C4-2B (cell line): ENCODE measurements at regions not wholly inside any gene's neighbourhood (a gene's known extent, or its start where the extent isn't known, plus 50 kb on each side); places are given as distances from the start of the nearest gene placed in this dataset.
"Not testable (repeated sequence)": the region's sequence is repeated elsewhere in the genome, so short reads cannot be mapped to it uniquely, and the experiment has no call there.

Experiments used
- H3K27ac ChIP-seq: fragments of 450-650 bp; 2 replicates; pipeline ENCODE4 v1.5.1; 2017
- CTCF ChIP-seq: fragments of 450-650 bp; conservative IDR thresholded peaks from 2 replicates; pipeline ENCODE4 v1.5.1; 2017; ENCODE audit warnings: mild to moderate bottlenecking
- ZFX ChIP-seq: fragments of 450-650 bp; IDR thresholded peaks from 2 replicates; pipeline ENCODE4 v1.6.1; 2017

DNA sequence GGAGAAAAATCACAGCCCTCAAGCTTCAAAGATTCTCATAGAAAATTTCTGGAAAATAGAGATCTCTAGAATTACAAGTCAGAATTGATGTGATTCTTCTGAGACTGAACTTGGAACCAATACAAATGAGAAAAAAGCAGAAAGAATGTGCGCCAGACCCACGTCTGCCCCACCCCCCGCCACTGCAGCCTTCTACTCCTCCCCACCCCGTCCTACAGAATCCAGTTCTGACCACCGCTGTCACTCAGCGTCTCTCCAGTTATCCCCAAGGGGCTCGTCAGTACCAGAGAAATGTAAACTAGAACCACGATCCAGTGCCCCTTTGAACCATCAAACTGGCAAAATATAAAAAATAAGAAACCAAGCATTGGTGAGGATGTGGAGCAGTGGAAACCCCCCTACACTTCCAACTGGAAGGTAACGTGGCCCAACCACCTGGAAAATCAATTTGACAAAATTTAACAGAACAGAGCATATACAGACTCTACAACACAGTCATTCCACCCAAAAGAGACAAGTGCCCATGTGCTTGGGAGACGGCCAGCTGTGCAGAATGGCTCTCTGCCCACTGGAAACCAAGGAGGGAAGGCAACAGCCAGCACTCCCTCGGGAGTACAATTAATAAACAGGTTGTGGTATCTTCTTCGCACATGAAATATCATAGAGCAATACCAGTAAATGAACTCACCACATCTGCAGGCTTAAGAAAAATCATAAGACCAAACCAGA, 397.9 kb downstream of the TNS3 start:
- no peak for TF ChIP-seq ZFX
- TF ChIP-seq CTCF, result no peak
- H3K27ac ChIP-seq, result no peak overlapping the region

- peak overlapping the region; percentile 9; the same call in 1 of the 2 replicates for H3K27ac ChIP-seq
- TF ChIP-seq CTCF (no peak), ZFX (no peak)
Measured at GRCh38 chr7:47181746-47182361, 400.1 kb downstream of the TNS3 start.

DNA sequence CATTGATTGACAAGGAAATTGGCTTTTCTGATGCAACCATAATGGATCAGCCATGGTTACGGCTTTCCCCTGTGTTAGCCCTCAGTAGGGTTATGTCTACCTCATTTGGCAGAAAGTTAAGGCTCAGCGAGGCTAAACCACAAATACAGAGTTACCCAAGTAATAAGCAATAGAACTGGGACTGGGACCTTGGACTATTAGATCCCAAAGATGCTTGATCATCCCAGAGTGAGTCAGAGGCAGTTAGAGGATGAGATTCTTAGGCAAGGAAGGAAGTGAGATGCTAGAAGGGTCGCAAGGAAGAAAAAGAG, 401.4 kb downstream of the TNS3 start:
- H3K27ac ChIP-seq, result no peak overlapping the region
- peak; percentile 69 for TF ChIP-seq CTCF
- TF ChIP-seq ZFX, result no peak

DNA sequence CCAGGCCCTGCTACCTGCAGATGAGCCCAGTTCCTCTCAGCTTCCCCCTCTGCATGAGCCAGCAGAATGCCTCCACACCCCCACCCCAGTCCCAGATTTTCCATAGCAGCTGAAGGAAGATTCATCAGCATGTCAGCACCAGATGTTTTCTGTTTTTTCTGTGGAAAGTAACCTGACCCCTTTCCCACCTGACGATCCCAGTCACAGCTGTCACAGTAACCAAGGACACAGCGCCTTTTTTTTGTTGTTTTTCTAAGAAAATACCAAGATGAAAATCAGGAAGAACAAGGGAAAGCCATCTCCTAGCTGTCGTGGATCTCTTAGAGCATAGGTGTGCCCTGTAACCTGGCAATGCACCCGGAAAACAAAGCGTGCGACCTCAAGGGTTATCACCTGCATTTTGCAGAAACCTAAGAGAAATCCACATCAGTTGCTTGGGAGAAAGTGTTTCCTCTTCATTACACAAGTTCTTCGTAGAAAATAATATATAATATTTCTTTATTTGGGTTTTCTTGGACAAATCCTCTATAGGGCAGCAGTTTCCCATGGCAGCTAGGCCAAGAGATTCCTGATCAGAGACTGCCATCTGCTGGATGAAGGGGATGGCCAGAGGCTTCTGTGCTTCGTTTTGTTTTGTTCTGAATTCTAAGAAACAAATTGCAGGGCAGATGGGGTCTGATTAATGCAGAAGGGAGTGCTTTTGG, 401.9 kb downstream of the TNS3 start:
- no peak overlapping the region for H3K27ac ChIP-seq

GRCh38 chr7:47172602-47173539, 409.0 kb downstream of the TNS3 start:
- H3K27ac ChIP-seq, result not testable (repeated sequence)

More for the DNA sequence above, 401.9 kb downstream of the TNS3 start:
- TF ChIP-seq CTCF, result peak; percentile 86
- TF ChIP-seq ZFX, result no peak

GRCh38 chr7:47170516-47170915, 411.4 kb downstream of the TNS3 start:
- H3K27ac ChIP-seq, result no peak overlapping the region
- TF ChIP-seq CTCF (peak; percentile 60), ZFX (no peak)

- no peak overlapping the region for H3K27ac ChIP-seq
- TF ChIP-seq ZFX (no peak), CTCF (no peak)
Measured at GRCh38 chr7:47154791-47155190, 427.1 kb downstream of the TNS3 start.
